ENCODE measurements at regions not wholly inside any gene's neighbourhood (a gene's known extent, or its start where the extent isn't known, plus 50 kb on each side); places are given as distances from the start of the nearest gene placed in this dataset.

DNA sequence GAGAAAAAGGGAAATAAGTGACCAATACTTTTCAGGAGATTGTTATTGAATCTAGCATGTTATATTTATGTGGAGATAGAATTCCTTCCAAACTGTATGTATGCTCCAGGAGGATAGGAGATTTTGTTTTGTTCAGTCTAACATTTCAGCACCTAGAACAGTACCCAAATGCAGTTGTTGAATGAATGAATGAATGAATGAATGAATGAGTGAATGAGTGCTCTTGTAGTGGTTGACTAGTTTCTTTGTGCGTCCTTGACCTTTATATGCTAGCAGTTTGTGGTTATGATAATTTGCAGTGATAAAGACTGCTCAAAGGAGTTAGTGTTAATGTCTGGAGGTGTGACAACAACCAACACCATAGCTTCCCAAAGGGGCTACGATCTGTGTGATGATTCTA, 663.5 kb upstream of the GOT2 start:
- H3K9me2 ChIP-seq (ENCODE audit: insufficient read depth), result peaks cover 3% of the 10 kb centered on the region; the same call in 1 of the 2 replicates
- DNase-seq (ENCODE audit: low spot score) (no peak), ATAC-seq (no peak)
- Mint-ChIP-seq H3K36me3 (ENCODE audit: low read depth) (no peaks in the 10 kb centered on the region), H3K9me3 (no peaks in the 10 kb centered on the region), H3K27me3 (ENCODE audit: insufficient read depth, low read depth, poor library complexity) (no peaks in the 10 kb centered on the region), H3K4me3 (no peak overlapping the region), H3K27ac (no peak overlapping the region), H3K4me1 (peaks cover 12% of the 10 kb centered on the region)
- H3K79me2 ChIP-seq (replicated peaks; ENCODE audit: insufficient read depth), result no peaks in the 10 kb centered on the region
- no peak overlapping the region for H3K27ac ChIP-seq (ENCODE audit: low read depth)
- no peaks in the 10 kb centered on the region for H4K20me1 ChIP-seq (replicated peaks; ENCODE audit: insufficient read depth)
- TF ChIP-seq EZH2 (IDR thresholded peaks at IDR 0.05; ENCODE audit: low read depth, unreplicated experiment) (no peak), CREB1 (CRISPR knock-in tag; IDR thresholded peaks at IDR 0.05; ENCODE audit: low read depth) (no peak), NANOG (IDR thresholded peaks at IDR 0.05; ENCODE audit: borderline replicate concordance) (no peak), STAT1 (IDR thresholded peaks at IDR 0.05; ENCODE audit: unreplicated experiment) (no peak), ZNF331 (CRISPR knock-in tag; IDR thresholded peaks at IDR 0.05; ENCODE audit: low read depth) (no peak), JUNB (IDR thresholded peaks at IDR 0.05; ENCODE audit: unreplicated experiment) (no peak)
- TF ChIP-seq, protein P1, sequence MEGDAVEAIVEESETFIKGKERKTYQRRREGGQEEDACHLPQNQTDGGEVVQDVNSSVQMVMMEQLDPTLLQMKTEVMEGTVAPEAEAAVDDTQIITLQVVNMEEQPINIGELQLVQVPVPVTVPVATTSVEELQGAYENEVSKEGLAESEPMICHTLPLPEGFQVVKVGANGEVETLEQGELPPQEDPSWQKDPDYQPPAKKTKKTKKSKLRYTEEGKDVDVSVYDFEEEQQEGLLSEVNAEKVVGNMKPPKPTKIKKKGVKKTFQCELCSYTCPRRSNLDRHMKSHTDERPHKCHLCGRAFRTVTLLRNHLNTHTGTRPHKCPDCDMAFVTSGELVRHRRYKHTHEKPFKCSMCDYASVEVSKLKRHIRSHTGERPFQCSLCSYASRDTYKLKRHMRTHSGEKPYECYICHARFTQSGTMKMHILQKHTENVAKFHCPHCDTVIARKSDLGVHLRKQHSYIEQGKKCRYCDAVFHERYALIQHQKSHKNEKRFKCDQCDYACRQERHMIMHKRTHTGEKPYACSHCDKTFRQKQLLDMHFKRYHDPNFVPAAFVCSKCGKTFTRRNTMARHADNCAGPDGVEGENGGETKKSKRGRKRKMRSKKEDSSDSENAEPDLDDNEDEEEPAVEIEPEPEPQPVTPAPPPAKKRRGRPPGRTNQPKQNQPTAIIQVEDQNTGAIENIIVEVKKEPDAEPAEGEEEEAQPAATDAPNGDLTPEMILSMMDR (conservative IDR thresholded peaks at IDR 0.05; ENCODE audit: low read depth in 2 of 2), result no peak
- TF ChIP-seq, protein P2, sequence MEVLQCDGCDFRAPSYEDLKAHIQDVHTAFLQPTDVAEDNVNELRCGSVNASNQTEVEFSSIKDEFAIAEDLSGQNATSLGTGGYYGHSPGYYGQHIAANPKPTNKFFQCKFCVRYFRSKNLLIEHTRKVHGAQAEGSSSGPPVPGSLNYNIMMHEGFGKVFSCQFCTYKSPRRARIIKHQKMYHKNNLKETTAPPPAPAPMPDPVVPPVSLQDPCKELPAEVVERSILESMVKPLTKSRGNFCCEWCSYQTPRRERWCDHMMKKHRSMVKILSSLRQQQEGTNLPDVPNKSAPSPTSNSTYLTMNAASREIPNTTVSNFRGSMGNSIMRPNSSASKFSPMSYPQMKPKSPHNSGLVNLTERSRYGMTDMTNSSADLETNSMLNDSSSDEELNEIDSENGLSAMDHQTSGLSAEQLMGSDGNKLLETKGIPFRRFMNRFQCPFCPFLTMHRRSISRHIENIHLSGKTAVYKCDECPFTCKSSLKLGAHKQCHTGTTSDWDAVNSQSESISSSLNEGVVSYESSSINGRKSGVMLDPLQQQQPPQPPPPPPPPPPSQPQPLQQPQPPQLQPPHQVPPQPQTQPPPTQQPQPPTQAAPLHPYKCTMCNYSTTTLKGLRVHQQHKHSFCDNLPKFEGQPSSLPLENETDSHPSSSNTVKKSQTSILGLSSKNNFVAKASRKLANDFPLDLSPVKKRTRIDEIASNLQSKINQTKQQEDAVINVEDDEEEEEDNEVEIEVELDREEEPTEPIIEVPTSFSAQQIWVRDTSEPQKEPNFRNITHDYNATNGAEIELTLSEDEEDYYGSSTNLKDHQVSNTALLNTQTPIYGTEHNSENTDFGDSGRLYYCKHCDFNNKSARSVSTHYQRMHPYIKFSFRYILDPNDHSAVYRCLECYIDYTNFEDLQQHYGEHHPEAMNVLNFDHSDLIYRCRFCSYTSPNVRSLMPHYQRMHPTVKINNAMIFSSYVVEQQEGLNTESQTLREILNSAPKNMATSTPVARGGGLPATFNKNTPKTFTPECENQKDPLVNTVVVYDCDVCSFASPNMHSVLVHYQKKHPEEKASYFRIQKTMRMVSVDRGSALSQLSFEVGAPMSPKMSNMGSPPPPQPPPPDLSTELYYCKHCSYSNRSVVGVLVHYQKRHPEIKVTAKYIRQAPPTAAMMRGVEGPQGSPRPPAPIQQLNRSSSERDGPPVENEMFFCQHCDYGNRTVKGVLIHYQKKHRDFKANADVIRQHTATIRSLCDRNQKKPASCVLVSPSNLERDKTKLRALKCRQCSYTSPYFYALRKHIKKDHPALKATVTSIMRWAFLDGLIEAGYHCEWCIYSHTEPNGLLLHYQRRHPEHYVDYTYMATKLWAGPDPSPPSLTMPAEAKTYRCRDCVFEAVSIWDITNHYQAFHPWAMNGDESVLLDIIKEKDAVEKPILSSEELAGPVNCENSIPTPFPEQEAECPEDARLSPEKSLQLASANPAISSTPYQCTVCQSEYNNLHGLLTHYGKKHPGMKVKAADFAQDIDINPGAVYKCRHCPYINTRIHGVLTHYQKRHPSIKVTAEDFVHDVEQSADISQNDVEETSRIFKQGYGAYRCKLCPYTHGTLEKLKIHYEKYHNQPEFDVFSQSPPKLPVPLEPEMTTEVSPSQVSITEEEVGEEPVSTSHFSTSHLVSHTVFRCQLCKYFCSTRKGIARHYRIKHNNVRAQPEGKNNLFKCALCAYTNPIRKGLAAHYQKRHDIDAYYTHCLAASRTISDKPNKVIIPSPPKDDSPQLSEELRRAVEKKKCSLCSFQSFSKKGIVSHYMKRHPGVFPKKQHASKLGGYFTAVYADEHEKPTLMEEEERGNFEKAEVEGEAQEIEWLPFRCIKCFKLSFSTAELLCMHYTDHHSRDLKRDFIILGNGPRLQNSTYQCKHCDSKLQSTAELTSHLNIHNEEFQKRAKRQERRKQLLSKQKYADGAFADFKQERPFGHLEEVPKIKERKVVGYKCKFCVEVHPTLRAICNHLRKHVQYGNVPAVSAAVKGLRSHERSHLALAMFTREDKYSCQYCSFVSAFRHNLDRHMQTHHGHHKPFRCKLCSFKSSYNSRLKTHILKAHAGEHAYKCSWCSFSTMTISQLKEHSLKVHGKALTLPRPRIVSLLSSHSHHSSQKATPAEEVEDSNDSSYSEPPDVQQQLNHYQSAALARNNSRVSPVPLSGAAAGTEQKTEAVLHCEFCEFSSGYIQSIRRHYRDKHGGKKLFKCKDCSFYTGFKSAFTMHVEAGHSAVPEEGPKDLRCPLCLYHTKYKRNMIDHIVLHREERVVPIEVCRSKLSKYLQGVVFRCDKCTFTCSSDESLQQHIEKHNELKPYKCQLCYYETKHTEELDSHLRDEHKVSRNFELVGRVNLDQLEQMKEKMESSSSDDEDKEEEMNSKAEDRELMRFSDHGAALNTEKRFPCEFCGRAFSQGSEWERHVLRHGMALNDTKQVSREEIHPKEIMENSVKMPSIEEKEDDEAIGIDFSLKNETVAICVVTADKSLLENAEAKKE (CRISPR knock-in tag; IDR thresholded peaks at IDR 0.05), result no peak
- TF ChIP-seq, protein P3, sequence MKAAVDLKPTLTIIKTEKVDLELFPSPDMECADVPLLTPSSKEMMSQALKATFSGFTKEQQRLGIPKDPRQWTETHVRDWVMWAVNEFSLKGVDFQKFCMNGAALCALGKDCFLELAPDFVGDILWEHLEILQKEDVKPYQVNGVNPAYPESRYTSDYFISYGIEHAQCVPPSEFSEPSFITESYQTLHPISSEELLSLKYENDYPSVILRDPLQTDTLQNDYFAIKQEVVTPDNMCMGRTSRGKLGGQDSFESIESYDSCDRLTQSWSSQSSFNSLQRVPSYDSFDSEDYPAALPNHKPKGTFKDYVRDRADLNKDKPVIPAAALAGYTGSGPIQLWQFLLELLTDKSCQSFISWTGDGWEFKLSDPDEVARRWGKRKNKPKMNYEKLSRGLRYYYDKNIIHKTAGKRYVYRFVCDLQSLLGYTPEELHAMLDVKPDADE (IDR thresholded peaks at IDR 0.05), result no peak
- no peaks in the 10 kb centered on the region for H3K36me3 ChIP-seq (ENCODE audit: insufficient read depth)
- H3K4me1 ChIP-seq (ENCODE audit: insufficient read depth), result peaks cover 12% of the 10 kb centered on the region; the same call in 1 of the 2 replicates
- H3K4me3 ChIP-seq, result no peak overlapping the region
- no peaks in the 10 kb centered on the region for H3K27me3 ChIP-seq (ENCODE audit: insufficient read depth)
- H3F3A ChIP-seq (replicated peaks; ENCODE audit: low read depth), result no peaks in the 10 kb centered on the region
- no peak overlapping the region for H3K4me2 ChIP-seq
- no peak overlapping the region for H2AFZ ChIP-seq
